ENCODE measurements at regions not wholly inside any gene's neighbourhood (a gene's known extent, or its start where the extent isn't known, plus 50 kb on each side); places are given as distances from the start of the nearest gene placed in this dataset.
"Not testable (repeated sequence)": the region's sequence is repeated elsewhere in the genome, so short reads cannot be mapped to it uniquely, and the experiment has no call there.

- peaks cover 3% of the 10 kb centered on the region for H3K9me3 Mint-ChIP-seq (ENCODE audit: low read depth)
- H3K4me1 Mint-ChIP-seq (ENCODE audit: low read depth): no peaks in the 10 kb centered on the region
- no peak overlapping the region for H3K27ac Mint-ChIP-seq
- H3K36me3 Mint-ChIP-seq (ENCODE audit: insufficient read depth): no peaks in the 10 kb centered on the region
- peaks cover 8% of the 10 kb centered on the region for H3K27me3 Mint-ChIP-seq
- no peak for TF ChIP-seq CTCF (IDR thresholded peaks at IDR 0.05; ENCODE audit: unreplicated experiment)
- DNase-seq (ENCODE audit: low spot score, unreplicated experiment): no peak
- no peak overlapping the region for H3K4me3 Mint-ChIP-seq (ENCODE audit: low read depth)
These were observed 343.3 kb upstream of the TNC start for GRCh38 chr9:115461280-115461679.

GRCh38 chr9:115462623-115463022 lies 344.7 kb upstream of the TNC start:
- TF ChIP-seq CTCF (IDR thresholded peaks at IDR 0.05; ENCODE audit: unreplicated experiment): no peak
- DNase-seq (ENCODE audit: low spot score, unreplicated experiment): no peak
- Mint-ChIP-seq H3K36me3 (ENCODE audit: insufficient read depth) (no peaks in the 10 kb centered on the region), H3K4me1 (ENCODE audit: low read depth) (no peaks in the 10 kb centered on the region), H3K27me3 (peaks cover 10% of the 10 kb centered on the region), H3K4me3 (ENCODE audit: low read depth) (no peak overlapping the region), H3K9me3 (ENCODE audit: low read depth) (peaks cover 3% of the 10 kb centered on the region), H3K27ac (no peak overlapping the region)

GRCh38 chr9:115466756-115467155 lies 348.8 kb upstream of the TNC start:
- Mint-ChIP-seq H3K4me1 (ENCODE audit: low read depth) (no peaks in the 10 kb centered on the region), H3K4me3 (ENCODE audit: low read depth) (no peak overlapping the region), H3K27me3 (peaks cover 12% of the 10 kb centered on the region), H3K36me3 (ENCODE audit: insufficient read depth) (no peaks in the 10 kb centered on the region), H3K27ac (no peak overlapping the region), H3K9me3 (ENCODE audit: low read depth) (no peaks in the 10 kb centered on the region)
- no peak for DNase-seq (ENCODE audit: low spot score, unreplicated experiment)
- no peak for TF ChIP-seq CTCF (IDR thresholded peaks at IDR 0.05; ENCODE audit: unreplicated experiment)

- TF ChIP-seq CTCF (IDR thresholded peaks at IDR 0.05; ENCODE audit: unreplicated experiment): no peak
- no peaks in the 10 kb centered on the region for H3K36me3 Mint-ChIP-seq (ENCODE audit: insufficient read depth)
- H3K27me3 Mint-ChIP-seq: peaks cover 37% of the 10 kb centered on the region
- H3K27ac Mint-ChIP-seq: no peak overlapping the region
- H3K4me1 Mint-ChIP-seq (ENCODE audit: low read depth): peaks cover 6% of the 10 kb centered on the region
- H3K9me3 Mint-ChIP-seq (ENCODE audit: low read depth): no peaks in the 10 kb centered on the region
- no peak for DNase-seq (ENCODE audit: low spot score, unreplicated experiment)
- H3K4me3 Mint-ChIP-seq (ENCODE audit: low read depth): no peak overlapping the region
These were observed 351.9 kb upstream of the TNC start for GRCh38 chr9:115469841-115470240.

- not testable (repeated sequence) for H3K27ac Mint-ChIP-seq; H3K36me3 Mint-ChIP-seq (ENCODE audit: insufficient read depth); DNase-seq (ENCODE audit: low spot score, unreplicated experiment); H3K9me3 Mint-ChIP-seq (ENCODE audit: low read depth); H3K4me1 Mint-ChIP-seq (ENCODE audit: low read depth); H3K4me3 Mint-ChIP-seq (ENCODE audit: low read depth)
- peaks cover 63% of the 10 kb centered on the region for H3K27me3 Mint-ChIP-seq
These were observed 355.1 kb upstream of the TNC start for GRCh38 chr9:115473032-115473431.

GRCh38 chr9:115481769-115482168 lies 363.8 kb upstream of the TNC start:
- Mint-ChIP-seq H3K36me3 (ENCODE audit: insufficient read depth) (no peaks in the 10 kb centered on the region), H3K4me1 (ENCODE audit: low read depth) (peaks cover 4% of the 10 kb centered on the region), H3K4me3 (ENCODE audit: low read depth) (no peak overlapping the region), H3K9me3 (ENCODE audit: low read depth) (no peaks in the 10 kb centered on the region), H3K27ac (no peak overlapping the region), H3K27me3 (peaks cover 17% of the 10 kb centered on the region)
- no peak for TF ChIP-seq CTCF (IDR thresholded peaks at IDR 0.05; ENCODE audit: unreplicated experiment)
- DNase-seq (ENCODE audit: low spot score, unreplicated experiment): no peak
